H54 (cell line): ENCODE measurements at regions not wholly inside any gene's neighbourhood (a gene's known extent, or its start where the extent isn't known, plus 50 kb on each side); places are given as distances from the start of the nearest gene placed in this dataset.
"Not testable (repeated sequence)": the region's sequence is repeated elsewhere in the genome, so short reads cannot be mapped to it uniquely, and the experiment has no call there.

Experiments used
- DNase-seq: peaks from one replicate; pipeline ENCODE4 v3.0.0; 2011; ENCODE audit warnings: low spot score, mixed read lengths; ENCODE audit not compliant: insufficient read length
- FAIRE-seq: peaks from 3 replicates; lab custom pipeline; 2011; peaks lifted over from hg19 to GRCh38; lab: Jason Lieb, UNC
- POLR2A ChIP-seq: IDR thresholded peaks from 2 replicates; pipeline ENCODE4 v1.6.1; 2011; ENCODE audit warnings: low read depth, mild to moderate bottlenecking, low read length

- no peak for TF ChIP-seq POLR2A
- DNase-seq (no peak), FAIRE-seq (no peak)
Observed at GRCh38 chr2:210730672-210731071, 174.3 kb downstream of the CPS1 start.

- not testable (repeated sequence) for FAIRE-seq
Observed at GRCh38 chr2:210746826-210747225, 190.4 kb downstream of the CPS1 start.

GRCh38 chr2:210752532-210752931 lies 196.1 kb downstream of the CPS1 start:
- DNase-seq (no peak), FAIRE-seq (no peak)
- TF ChIP-seq POLR2A = no peak

More at GRCh38 chr2:210746826-210747225, 190.4 kb downstream of the CPS1 start:
- DNase-seq = not testable (repeated sequence)

GRCh38 chr2:210753386-210753785 lies 197.0 kb downstream of the CPS1 start:
- DNase-seq (no peak), FAIRE-seq (no peak)
- TF ChIP-seq POLR2A = no peak

- TF ChIP-seq POLR2A = no peak
- DNase-seq = no peak
- FAIRE-seq = no peak
Observed at GRCh38 chr2:210756855-210757254, 200.5 kb downstream of the CPS1 start.

- DNase-seq (no peak), FAIRE-seq (no peak)
- TF ChIP-seq POLR2A = no peak
Observed at GRCh38 chr2:210762604-210763588, 206.5 kb downstream of the CPS1 start.

GRCh38 chr2:210768329-210768910 lies 212.0 kb downstream of the CPS1 start:
- TF ChIP-seq POLR2A = no peak
- DNase-seq = no peak
- FAIRE-seq = no peak

GRCh38 chr2:210776756-210777155 lies 220.4 kb downstream of the CPS1 start:
- no peak for FAIRE-seq
- DNase-seq = no peak
- no peak for TF ChIP-seq POLR2A

- no peak for FAIRE-seq
- no peak for DNase-seq
- no peak for TF ChIP-seq POLR2A
Observed at GRCh38 chr2:210782222-210782621, 225.8 kb downstream of the CPS1 start.

- FAIRE-seq, DNase-seq: not testable (repeated sequence)
Observed at GRCh38 chr2:210787831-210788230, 231.4 kb downstream of the CPS1 start.

- no peak for FAIRE-seq
- no peak for DNase-seq
- no peak for TF ChIP-seq POLR2A
Observed at GRCh38 chr2:210792000-210792399, 235.6 kb downstream of the CPS1 start.

- FAIRE-seq (no peak), DNase-seq (no peak)
- TF ChIP-seq POLR2A = no peak
Observed at GRCh38 chr2:210795506-210795905, 239.1 kb downstream of the CPS1 start.

- FAIRE-seq (no peak), DNase-seq (no peak)
- no peak for TF ChIP-seq POLR2A
Observed at GRCh38 chr2:210798180-210798579, 241.8 kb downstream of the CPS1 start.

GRCh38 chr2:210814251-210815025 lies 258.0 kb downstream of the CPS1 start:
- FAIRE-seq = no peak
- DNase-seq = no peak

GRCh38 chr2:210816769-210817168 lies 260.4 kb downstream of the CPS1 start:
- no peak for TF ChIP-seq POLR2A
- no peak for DNase-seq

More at GRCh38 chr2:210814251-210815025, 258.0 kb downstream of the CPS1 start:
- no peak for TF ChIP-seq POLR2A

More at GRCh38 chr2:210816769-210817168, 260.4 kb downstream of the CPS1 start:
- no peak for FAIRE-seq
